Memory B cell (primary cell): ENCODE measurements at regions not wholly inside any gene's neighbourhood (a gene's known extent, or its start where the extent isn't known, plus 50 kb on each side); places are given as distances from the start of the nearest gene placed in this dataset.
"Not testable (repeated sequence)": the region's sequence is repeated elsewhere in the genome, so short reads cannot be mapped to it uniquely, and the experiment has no call there.

ENCODE experiments used
- ATAC-seq: fragments of 150-1000 bp; cut with Tn5 transposase; 2 replicates; pipeline ENCODE4 v1.10.0; 2021; ENCODE audit warnings: low read depth, mild to moderate bottlenecking, moderate library complexity
- DNase-seq, 2 donors: peaks; one replicate each; pipeline ENCODE4 v3.0.0; 2022; ENCODE audit warnings: low spot score in 2 of 2
- H3K27ac Mint-ChIP-seq: one replicate; pipeline ENCODE4 v1.8.0; 2022; ENCODE audit warnings: mild to moderate bottlenecking, moderate library complexity, mixed read lengths
- H3K27me3 Mint-ChIP-seq: one replicate; pipeline ENCODE4 v1.8.0; 2022; ENCODE audit warnings: mixed read lengths
- H3K36me3 Mint-ChIP-seq: one replicate; pipeline ENCODE4 v1.8.0; 2022; ENCODE audit warnings: mild to moderate bottlenecking, mixed read lengths
- H3K4me1 Mint-ChIP-seq: one replicate; pipeline ENCODE4 v1.8.0; 2022; ENCODE audit warnings: mixed read lengths
- H3K4me3 Mint-ChIP-seq: one replicate; pipeline ENCODE4 v1.8.0; 2022; ENCODE audit warnings: mild to moderate bottlenecking, moderate library complexity, mixed read lengths
- H3K9me3 Mint-ChIP-seq: one replicate; pipeline ENCODE4 v1.8.0; 2022; ENCODE audit warnings: mixed read lengths

- no peak for ATAC-seq
- DNase-seq: no peak
- H3K4me3 Mint-ChIP-seq: no peak overlapping the region
- H3K36me3 Mint-ChIP-seq: peaks cover 4% of the 10 kb centered on the region
- no peaks in the 10 kb centered on the region for H3K27me3 Mint-ChIP-seq
- H3K27ac Mint-ChIP-seq: no peak overlapping the region
- peaks cover 7% of the 10 kb centered on the region for H3K9me3 Mint-ChIP-seq
- H3K4me1 Mint-ChIP-seq: no peaks in the 10 kb centered on the region
Measured at GRCh38 chr3:34475851-34476250, 677.4 kb downstream of the PDCD6IP start.

GRCh38 chr3:34483311-34483887, 685.0 kb downstream of the PDCD6IP start:
- ATAC-seq (no peak), DNase-seq (no peak)
- Mint-ChIP-seq H3K36me3 (no peaks in the 10 kb centered on the region), H3K27ac (no peak overlapping the region), H3K4me1 (peaks cover 5% of the 10 kb centered on the region), H3K4me3 (no peak overlapping the region), H3K9me3 (peaks cover 7% of the 10 kb centered on the region), H3K27me3 (no peaks in the 10 kb centered on the region)

DNA sequence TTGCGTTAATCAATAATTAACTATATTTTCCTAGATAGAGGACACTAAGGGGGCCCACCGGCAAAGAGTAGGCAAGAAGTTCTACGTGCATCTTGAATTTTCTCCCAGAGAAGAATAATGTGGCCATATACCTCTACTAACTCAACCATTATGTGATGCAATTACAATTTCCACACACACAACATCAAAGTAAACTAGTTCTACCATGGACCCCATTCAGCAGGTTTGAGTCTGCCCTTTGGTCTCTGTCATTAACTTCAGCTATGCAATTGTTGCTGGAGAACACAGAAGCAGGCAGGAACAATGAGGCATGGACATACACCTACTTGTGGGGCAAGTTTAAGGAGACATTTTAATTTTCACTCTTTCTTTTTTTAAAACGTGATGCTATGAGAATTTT, 705.9 kb downstream of the PDCD6IP start:
- ATAC-seq (no peak), DNase-seq (no peak)
- H3K9me3 Mint-ChIP-seq: no peaks in the 10 kb centered on the region
- H3K4me1 Mint-ChIP-seq: peaks cover 7% of the 10 kb centered on the region
- H3K27ac Mint-ChIP-seq: peak overlapping the region; percentile 17
- no peak overlapping the region for H3K4me3 Mint-ChIP-seq
- H3K27me3 Mint-ChIP-seq: peaks cover 2% of the 10 kb centered on the region
- H3K36me3 Mint-ChIP-seq: peaks cover 4% of the 10 kb centered on the region

- no peak overlapping the region for H3K27ac Mint-ChIP-seq
- DNase-seq (no peak), ATAC-seq (no peak)
- H3K4me1 Mint-ChIP-seq: peaks cover 7% of the 10 kb centered on the region
- H3K27me3 Mint-ChIP-seq: peaks cover 2% of the 10 kb centered on the region
- no peak overlapping the region for H3K4me3 Mint-ChIP-seq
- peaks cover 4% of the 10 kb centered on the region for H3K36me3 Mint-ChIP-seq
- H3K9me3 Mint-ChIP-seq: no peaks in the 10 kb centered on the region
Measured at GRCh38 chr3:34504775-34505174, 706.3 kb downstream of the PDCD6IP start.

- no peak overlapping the region for H3K4me3 Mint-ChIP-seq
Measured at GRCh38 chr3:34508732-34509131, 710.3 kb downstream of the PDCD6IP start.

GRCh38 chr3:34511891-34512290, 713.5 kb downstream of the PDCD6IP start:
- Mint-ChIP-seq H3K9me3 (peaks cover 2% of the 10 kb centered on the region), H3K4me1 (no peaks in the 10 kb centered on the region), H3K36me3 (peaks cover 2% of the 10 kb centered on the region), H3K27ac (no peak overlapping the region), H3K27me3 (peaks cover 2% of the 10 kb centered on the region), H3K4me3 (no peak overlapping the region)
- DNase-seq (no peak), ATAC-seq (no peak)

More at GRCh38 chr3:34508732-34509131, 710.3 kb downstream of the PDCD6IP start:
- Mint-ChIP-seq H3K27ac (no peak overlapping the region), H3K27me3 (peaks cover 2% of the 10 kb centered on the region), H3K9me3 (no peaks in the 10 kb centered on the region), H3K4me1 (peaks cover 7% of the 10 kb centered on the region), H3K36me3 (peaks cover 4% of the 10 kb centered on the region)
- DNase-seq (no peak), ATAC-seq (no peak)

DNA sequence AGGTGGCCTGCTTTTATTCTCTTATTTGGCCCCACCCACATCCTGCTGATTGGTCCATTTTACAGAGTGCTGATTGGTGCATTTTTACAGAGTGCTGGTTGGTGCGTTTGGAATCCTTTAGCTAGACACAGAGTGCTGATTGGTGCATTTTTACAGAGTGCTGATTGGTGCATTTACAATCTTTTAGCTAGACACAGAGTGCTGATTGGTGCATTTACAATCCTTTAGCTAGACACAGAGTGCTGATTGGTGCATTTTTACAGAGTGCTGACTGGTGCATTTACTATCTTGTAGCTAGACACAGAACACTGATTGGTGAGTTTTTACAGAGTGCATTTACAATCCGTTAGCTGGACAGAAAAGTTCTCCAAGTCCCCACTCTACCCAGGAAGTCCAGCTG, 720.6 kb downstream of the PDCD6IP start:
- not testable (repeated sequence) for H3K4me3 Mint-ChIP-seq, H3K9me3 Mint-ChIP-seq, H3K27ac Mint-ChIP-seq, ATAC-seq, H3K36me3 Mint-ChIP-seq, H3K27me3 Mint-ChIP-seq, DNase-seq, H3K4me1 Mint-ChIP-seq

GRCh38 chr3:34531156-34531555, 732.7 kb downstream of the PDCD6IP start:
- ATAC-seq (no peak), DNase-seq (no peak)
- Mint-ChIP-seq H3K27me3 (no peaks in the 10 kb centered on the region), H3K4me1 (no peaks in the 10 kb centered on the region), H3K36me3 (no peaks in the 10 kb centered on the region), H3K27ac (no peak overlapping the region), H3K4me3 (no peak overlapping the region), H3K9me3 (no peaks in the 10 kb centered on the region)

DNA sequence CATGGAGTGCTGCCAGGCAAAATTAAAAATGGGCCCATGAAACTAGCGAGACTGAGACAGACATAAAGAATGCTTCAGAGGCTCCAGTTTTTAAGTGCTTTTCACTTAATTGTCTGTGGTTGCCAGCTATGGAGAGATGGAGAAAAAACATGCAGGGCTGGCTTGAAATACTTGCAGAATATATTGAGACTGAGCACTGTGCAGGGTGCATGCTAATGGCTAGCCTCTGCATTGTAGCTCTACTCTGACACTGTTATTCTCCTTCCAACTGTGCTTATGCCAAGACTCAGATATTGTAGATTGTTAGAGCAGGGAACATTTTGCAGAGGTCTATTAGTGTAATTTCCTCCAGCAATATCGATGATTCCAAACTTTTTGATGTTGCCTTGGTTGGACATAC, 735.0 kb downstream of the PDCD6IP start:
- Mint-ChIP-seq H3K27ac (no peak overlapping the region), H3K4me1 (no peaks in the 10 kb centered on the region), H3K9me3 (peaks cover 1% of the 10 kb centered on the region), H3K4me3 (no peak overlapping the region), H3K27me3 (no peaks in the 10 kb centered on the region), H3K36me3 (no peaks in the 10 kb centered on the region)
- ATAC-seq: no peak
- DNase-seq: no peak

DNA sequence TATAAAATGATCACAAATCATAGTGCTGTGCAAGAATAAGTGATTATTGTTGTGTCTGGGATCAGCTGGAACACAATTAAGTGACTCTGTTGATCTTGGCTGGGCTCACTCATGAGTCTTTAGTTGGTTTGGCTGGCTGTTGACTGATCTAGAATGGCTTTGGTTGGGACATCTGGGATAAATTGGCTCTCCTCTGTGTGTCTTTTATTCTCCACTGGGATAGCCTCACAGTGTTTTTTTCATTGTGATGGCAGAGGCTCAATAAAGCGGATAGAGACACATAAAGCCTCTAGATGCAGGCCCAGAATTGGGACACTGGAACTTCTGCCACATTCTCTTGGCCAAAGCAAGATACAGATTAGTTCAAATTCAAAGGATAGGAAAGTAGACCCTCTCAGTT, 735.6 kb downstream of the PDCD6IP start:
- Mint-ChIP-seq H3K36me3 (no peaks in the 10 kb centered on the region), H3K4me1 (no peaks in the 10 kb centered on the region), H3K4me3 (no peak overlapping the region), H3K9me3 (peaks cover 3% of the 10 kb centered on the region), H3K27ac (no peak overlapping the region), H3K27me3 (peaks cover 1% of the 10 kb centered on the region)
- DNase-seq (no peak), ATAC-seq (no peak)

GRCh38 chr3:34544136-34544535, 745.7 kb downstream of the PDCD6IP start:
- Mint-ChIP-seq H3K27me3 (peaks cover 1% of the 10 kb centered on the region), H3K36me3 (no peaks in the 10 kb centered on the region), H3K27ac (no peak overlapping the region), H3K9me3 (peaks cover 2% of the 10 kb centered on the region), H3K4me3 (no peak overlapping the region), H3K4me1 (no peaks in the 10 kb centered on the region)
- DNase-seq (no peak), ATAC-seq (no peak)

DNA sequence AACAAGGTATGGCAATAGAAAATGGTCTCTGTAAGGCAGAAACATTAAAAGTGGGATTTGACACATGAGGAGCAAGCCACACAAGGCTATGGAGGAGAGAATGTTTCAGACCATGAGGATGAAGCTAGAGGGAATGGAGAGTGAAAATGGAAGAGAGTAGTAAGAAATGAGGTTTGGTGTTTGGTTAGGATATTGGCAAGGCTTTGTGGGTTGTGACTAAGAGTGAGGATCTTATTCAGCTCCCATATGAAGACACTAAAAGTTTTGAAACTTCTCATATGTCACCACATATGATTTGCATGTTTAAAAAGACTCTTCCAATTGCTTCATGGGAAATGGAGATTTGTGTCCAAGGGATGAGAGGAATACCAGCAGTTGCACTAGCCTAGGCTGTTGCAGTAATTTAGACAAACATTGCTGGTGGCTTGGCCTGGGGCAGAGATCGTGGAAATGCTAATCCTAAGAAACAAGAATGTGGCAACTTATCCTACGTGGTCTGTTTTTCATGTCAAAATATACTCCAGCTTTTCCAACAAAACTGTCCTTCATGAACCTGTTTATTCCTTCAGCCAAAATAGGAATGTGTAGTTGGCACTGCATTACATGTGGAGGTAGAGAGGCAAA, 749.0 kb downstream of the PDCD6IP start:
- DNase-seq (no peak), ATAC-seq (no peak)
- peaks cover 1% of the 10 kb centered on the region for H3K27me3 Mint-ChIP-seq
- no peak overlapping the region for H3K4me3 Mint-ChIP-seq
- no peaks in the 10 kb centered on the region for H3K36me3 Mint-ChIP-seq
- peaks cover 2% of the 10 kb centered on the region for H3K9me3 Mint-ChIP-seq
- no peak overlapping the region for H3K27ac Mint-ChIP-seq
- H3K4me1 Mint-ChIP-seq: no peaks in the 10 kb centered on the region

GRCh38 chr3:34567266-34567665, 768.8 kb downstream of the PDCD6IP start:
- H3K36me3 Mint-ChIP-seq: no peaks in the 10 kb centered on the region
- DNase-seq (no peak), ATAC-seq (no peak)
- no peak overlapping the region for H3K27ac Mint-ChIP-seq
- peaks cover 11% of the 10 kb centered on the region for H3K9me3 Mint-ChIP-seq
- no peaks in the 10 kb centered on the region for H3K27me3 Mint-ChIP-seq
- no peaks in the 10 kb centered on the region for H3K4me1 Mint-ChIP-seq
- no peak overlapping the region for H3K4me3 Mint-ChIP-seq

DNA sequence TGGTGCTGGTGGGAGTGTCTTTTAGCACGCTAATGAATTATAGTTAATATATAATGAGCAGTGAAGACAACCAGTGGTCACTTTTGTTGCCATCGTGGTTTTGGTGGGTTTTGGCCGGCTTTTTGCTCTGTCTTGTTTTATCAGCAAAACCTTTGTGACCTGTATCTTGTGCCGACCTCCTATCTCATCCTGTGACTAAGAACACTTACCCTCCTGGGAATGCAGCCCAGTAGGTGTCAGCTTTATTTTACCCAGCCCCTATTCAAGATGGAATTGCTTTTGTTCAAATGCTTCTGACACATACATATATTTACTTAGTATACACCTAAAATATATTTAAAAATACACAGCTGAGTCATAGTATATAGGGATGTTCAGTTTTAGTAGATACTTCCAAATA, 770.3 kb downstream of the PDCD6IP start:
- Mint-ChIP-seq H3K4me3 (no peak overlapping the region), H3K4me1 (no peaks in the 10 kb centered on the region), H3K27ac (no peak overlapping the region), H3K9me3 (peaks cover 8% of the 10 kb centered on the region), H3K36me3 (no peaks in the 10 kb centered on the region), H3K27me3 (no peaks in the 10 kb centered on the region)
- DNase-seq: no peak
- no peak for ATAC-seq

DNA sequence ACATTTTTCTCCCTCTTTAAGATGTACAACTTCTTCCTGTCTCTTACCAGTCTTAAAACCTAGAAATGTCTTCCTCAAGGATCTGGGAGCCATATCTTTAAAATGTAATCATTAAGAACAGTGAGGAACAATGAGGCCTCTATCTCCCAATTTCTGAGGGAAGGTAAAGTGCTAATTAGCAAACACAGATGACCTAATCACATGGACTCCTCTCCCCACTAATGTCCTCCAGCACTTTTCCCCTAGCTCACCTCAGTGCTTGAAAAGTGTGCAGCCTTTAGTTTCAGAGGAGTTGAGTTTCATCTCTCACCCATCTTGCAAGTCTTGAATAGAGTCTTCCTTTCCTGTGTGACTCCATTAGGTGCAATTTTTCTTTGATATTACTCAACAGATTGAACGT, 771.0 kb downstream of the PDCD6IP start:
- ATAC-seq (no peak), DNase-seq (no peak)
- Mint-ChIP-seq H3K36me3 (no peaks in the 10 kb centered on the region), H3K4me3 (no peak overlapping the region), H3K9me3 (peaks cover 10% of the 10 kb centered on the region), H3K27me3 (peaks cover 1% of the 10 kb centered on the region), H3K27ac (no peak overlapping the region), H3K4me1 (no peaks in the 10 kb centered on the region)
